BLaER1 (cell line): ENCODE measurements at regions not wholly inside any gene's neighbourhood (a gene's known extent, or its start where the extent isn't known, plus 50 kb on each side); places are given as distances from the start of the nearest gene placed in this dataset.

Experiments used
- H3K27ac ChIP-seq: shearing (Covaris generic); formaldehyde crosslinking; 2 replicates; pipeline ENCODE4 v1.8.1; 2022
- H3K27me3 ChIP-seq: shearing (Covaris generic); formaldehyde crosslinking; 2 replicates; pipeline ENCODE4 v1.8.1; 2022
- H3K36me3 ChIP-seq: shearing (Covaris generic); formaldehyde crosslinking; 2 replicates; pipeline ENCODE4 v1.8.1; 2022
- H3K4me1 ChIP-seq: shearing (Covaris generic); formaldehyde crosslinking; 2 replicates; pipeline ENCODE4 v1.8.1; 2022
- H3K4me2 ChIP-seq: shearing (Covaris generic); formaldehyde crosslinking; 2 replicates; pipeline ENCODE4 v1.8.1; 2022
- H3K4me3 ChIP-seq: shearing (Covaris generic); formaldehyde crosslinking; 2 replicates; pipeline ENCODE4 v1.8.1; 2022
- H3K9ac ChIP-seq: shearing (Covaris generic); formaldehyde crosslinking; 2 replicates; pipeline ENCODE4 v1.8.1; 2022
- H3K9me3 ChIP-seq: shearing (Covaris generic); formaldehyde crosslinking; 2 replicates; pipeline ENCODE4 v1.8.1; 2022
- H4K20me1 ChIP-seq: shearing (Covaris generic); formaldehyde crosslinking; 2 replicates; pipeline ENCODE4 v1.8.1; 2022
- Cebpa-rat ChIP-seq: shearing (Covaris generic); IDR thresholded peaks from 2 replicates; pipeline ENCODE4 v1.8.1; 2022

GRCh38 chrX:39721566-39722279 is 376.0 kb downstream of the BCOR start:
- TF ChIP-seq Cebpa-rat = no peak
- no peaks in the 10 kb centered on the region for H3K27me3 ChIP-seq

DNA sequence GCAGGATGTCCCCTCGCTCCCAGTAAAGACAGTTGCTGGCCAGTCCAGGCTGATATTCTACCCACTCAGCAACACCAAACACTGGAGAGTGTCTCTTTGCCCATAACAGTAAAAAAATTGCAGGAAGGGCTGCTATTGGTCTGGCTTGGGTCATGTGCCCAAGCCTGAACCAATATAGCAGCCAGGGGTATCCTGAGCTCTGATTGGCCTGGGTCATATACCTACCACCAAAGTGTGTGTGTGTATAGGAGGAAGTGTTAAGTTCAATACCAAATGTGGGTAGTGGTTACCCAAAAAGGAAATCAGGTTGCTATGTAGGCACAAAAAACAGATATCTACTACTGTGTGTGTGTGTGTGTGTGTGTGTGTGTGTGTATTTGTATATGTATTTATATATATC is 373.2 kb downstream of the BCOR start:
- Histone ChIP-seq H3K9ac (no peak overlapping the region), H3K9me3 (no peaks in the 10 kb centered on the region), H3K4me1 (peaks cover under 1% of the 10 kb centered on the region; the same call in 1 of the 2 replicates), H4K20me1 (no peaks in the 10 kb centered on the region), H3K36me3 (no peaks in the 10 kb centered on the region), H3K27ac (no peak overlapping the region), H3K4me3 (no peak overlapping the region), H3K27me3 (no peaks in the 10 kb centered on the region), H3K4me2 (no peak overlapping the region)
- TF ChIP-seq Cebpa-rat = no peak

More at GRCh38 chrX:39721566-39722279, 376.0 kb downstream of the BCOR start:
- Histone ChIP-seq H3K4me3 (no peak overlapping the region), H3K9me3 (no peaks in the 10 kb centered on the region), H3K36me3 (no peaks in the 10 kb centered on the region), H3K27ac (no peak overlapping the region), H3K4me2 (no peak overlapping the region), H3K4me1 (no peaks in the 10 kb centered on the region), H3K9ac (no peak overlapping the region), H4K20me1 (no peaks in the 10 kb centered on the region)

GRCh38 chrX:39725114-39725513 is 372.6 kb downstream of the BCOR start:
- TF ChIP-seq Cebpa-rat = no peak
- H3K27me3 ChIP-seq = no peaks in the 10 kb centered on the region
- peaks cover 7% of the 10 kb centered on the region for H3K4me1 ChIP-seq
- H4K20me1 ChIP-seq = no peaks in the 10 kb centered on the region
- no peak overlapping the region for H3K27ac ChIP-seq
- H3K4me3 ChIP-seq = no peak overlapping the region
- no peak overlapping the region for H3K4me2 ChIP-seq
- no peaks in the 10 kb centered on the region for H3K36me3 ChIP-seq
- H3K9me3 ChIP-seq = no peaks in the 10 kb centered on the region
- no peak overlapping the region for H3K9ac ChIP-seq

- TF ChIP-seq Cebpa-rat = no peak
- peaks cover 16% of the 10 kb centered on the region for H3K4me1 ChIP-seq
- no peaks in the 10 kb centered on the region for H3K9me3 ChIP-seq
- no peaks in the 10 kb centered on the region for H3K27me3 ChIP-seq
- no peak overlapping the region for H3K4me3 ChIP-seq
- no peak overlapping the region for H3K4me2 ChIP-seq
- no peaks in the 10 kb centered on the region for H4K20me1 ChIP-seq
- H3K9ac ChIP-seq = no peak overlapping the region
- no peak overlapping the region for H3K27ac ChIP-seq
- H3K36me3 ChIP-seq = no peaks in the 10 kb centered on the region
Measured at GRCh38 chrX:39725928-39726619, 371.7 kb downstream of the BCOR start.

DNA sequence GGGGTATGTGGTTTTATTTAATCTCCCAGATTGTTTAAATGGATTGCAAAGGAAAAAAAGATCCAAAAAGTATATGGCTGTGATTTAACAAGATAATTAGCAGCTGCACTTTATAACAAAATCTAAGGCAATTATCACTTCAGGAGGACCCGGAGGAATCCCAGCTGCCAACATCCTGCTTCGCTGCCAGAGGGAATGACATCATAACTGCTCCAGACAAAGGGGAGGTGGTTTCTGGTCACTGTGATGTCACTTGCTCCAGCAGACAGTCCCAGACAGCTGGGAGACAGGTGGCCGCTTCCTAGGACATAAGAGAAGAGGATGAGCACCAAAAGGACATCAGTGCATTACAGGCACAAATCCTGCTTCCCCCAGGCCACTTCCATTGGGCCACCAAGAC is 371.0 kb downstream of the BCOR start:
- H3K9ac ChIP-seq = no peak overlapping the region

GRCh38 chrX:39728025-39728424 is 369.7 kb downstream of the BCOR start:
- H3K27me3 ChIP-seq = no peaks in the 10 kb centered on the region
- no peaks in the 10 kb centered on the region for H3K9me3 ChIP-seq
- H4K20me1 ChIP-seq = no peaks in the 10 kb centered on the region
- no peak overlapping the region for H3K4me3 ChIP-seq
- H3K4me1 ChIP-seq = peaks cover 24% of the 10 kb centered on the region
- TF ChIP-seq Cebpa-rat = no peak
- H3K36me3 ChIP-seq = no peaks in the 10 kb centered on the region
- H3K4me2 ChIP-seq = no peak overlapping the region
- no peak overlapping the region for H3K27ac ChIP-seq
- no peak overlapping the region for H3K9ac ChIP-seq

More for the DNA sequence above, 371.0 kb downstream of the BCOR start:
- no peaks in the 10 kb centered on the region for H3K36me3 ChIP-seq
- no peak overlapping the region for H3K27ac ChIP-seq
- no peaks in the 10 kb centered on the region for H4K20me1 ChIP-seq
- no peaks in the 10 kb centered on the region for H3K9me3 ChIP-seq
- no peak for TF ChIP-seq Cebpa-rat
- no peaks in the 10 kb centered on the region for H3K27me3 ChIP-seq
- H3K4me1 ChIP-seq = peaks cover 23% of the 10 kb centered on the region
- no peak overlapping the region for H3K4me3 ChIP-seq
- no peak overlapping the region for H3K4me2 ChIP-seq

DNA sequence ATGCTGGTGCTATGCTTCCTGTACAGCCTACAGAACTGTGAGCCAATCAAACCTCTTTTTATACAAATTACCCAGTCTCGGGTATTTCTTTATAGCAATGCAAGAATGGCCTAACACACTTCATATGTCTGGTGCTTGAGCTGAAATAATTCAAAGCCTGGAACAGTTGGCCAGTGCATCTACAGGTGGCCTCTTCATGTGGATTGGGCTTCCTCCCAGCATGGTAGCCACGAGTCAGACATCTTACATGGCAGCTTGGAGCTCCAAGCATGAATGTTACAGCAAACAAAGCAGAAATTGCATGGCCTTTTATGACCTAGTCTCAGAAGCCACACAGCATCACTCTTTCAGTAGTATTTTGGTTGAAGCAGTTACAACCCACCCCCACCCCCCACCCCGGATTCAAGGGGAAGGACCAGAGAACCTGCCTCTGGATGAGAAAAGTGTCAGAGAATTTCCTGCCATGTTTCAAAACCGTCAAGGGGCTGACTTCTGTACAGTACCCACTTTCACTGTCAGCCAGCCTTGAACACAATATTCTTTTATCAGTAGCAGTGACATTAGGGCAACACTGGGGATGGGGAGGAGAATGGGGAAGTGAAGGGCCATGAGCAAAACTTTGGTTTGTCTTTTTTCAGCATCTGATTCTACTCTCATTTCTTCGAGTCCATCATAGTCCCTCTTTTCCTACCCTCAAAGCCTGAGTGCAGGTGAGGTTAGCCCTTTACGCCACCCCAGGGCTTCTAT is 368.7 kb downstream of the BCOR start:
- Histone ChIP-seq H3K4me3 (no peak overlapping the region), H3K4me1 (peaks cover 24% of the 10 kb centered on the region), H3K9me3 (no peaks in the 10 kb centered on the region), H4K20me1 (no peaks in the 10 kb centered on the region), H3K9ac (no peak overlapping the region), H3K27me3 (no peaks in the 10 kb centered on the region), H3K36me3 (no peaks in the 10 kb centered on the region), H3K27ac (no peak overlapping the region), H3K4me2 (peak overlapping the region; percentile 62; the same call in 1 of the 2 replicates)
- TF ChIP-seq Cebpa-rat = no peak

DNA sequence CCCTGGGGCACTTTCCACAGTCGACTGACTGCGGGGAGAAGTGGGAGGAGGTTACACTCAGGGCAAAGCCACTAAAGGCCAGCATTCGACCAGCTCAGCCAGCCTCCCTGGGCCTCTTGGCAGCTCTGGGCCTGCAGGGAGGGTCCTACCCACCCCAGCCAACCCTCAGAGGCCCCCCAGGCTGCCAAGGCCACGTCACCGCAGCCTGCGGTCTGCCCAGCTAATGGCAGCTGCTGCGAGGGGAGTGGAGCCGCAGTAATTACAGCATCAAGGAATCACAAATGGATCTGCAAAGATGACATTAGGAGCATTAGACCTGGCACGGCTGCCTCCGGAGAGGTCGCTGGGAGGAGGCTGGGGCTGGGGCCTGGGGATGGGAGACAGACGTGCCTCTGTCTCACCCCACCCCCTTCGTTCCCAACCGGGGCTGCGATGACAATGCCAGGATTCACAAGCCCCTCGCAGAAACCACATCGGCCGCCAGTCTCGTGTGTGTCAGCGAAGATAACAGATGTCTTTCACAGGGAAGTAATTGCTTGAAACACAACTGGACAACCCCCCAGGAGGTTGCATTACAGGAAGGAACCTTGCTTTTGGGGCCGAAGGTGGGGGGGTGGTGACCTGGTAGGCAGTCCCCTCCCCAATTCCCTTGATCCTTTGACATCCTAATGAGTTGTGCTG is 367.6 kb downstream of the BCOR start:
- Histone ChIP-seq H3K4me2 (peak overlapping the region; percentile 62), H4K20me1 (no peaks in the 10 kb centered on the region), H3K9me3 (no peaks in the 10 kb centered on the region), H3K9ac (no peak overlapping the region), H3K4me1 (peaks cover 24% of the 10 kb centered on the region), H3K27me3 (no peaks in the 10 kb centered on the region), H3K27ac (no peak overlapping the region), H3K36me3 (no peaks in the 10 kb centered on the region), H3K4me3 (no peak overlapping the region)
- TF ChIP-seq Cebpa-rat = no peak; the same call in 1 of the 2 replicates

DNA sequence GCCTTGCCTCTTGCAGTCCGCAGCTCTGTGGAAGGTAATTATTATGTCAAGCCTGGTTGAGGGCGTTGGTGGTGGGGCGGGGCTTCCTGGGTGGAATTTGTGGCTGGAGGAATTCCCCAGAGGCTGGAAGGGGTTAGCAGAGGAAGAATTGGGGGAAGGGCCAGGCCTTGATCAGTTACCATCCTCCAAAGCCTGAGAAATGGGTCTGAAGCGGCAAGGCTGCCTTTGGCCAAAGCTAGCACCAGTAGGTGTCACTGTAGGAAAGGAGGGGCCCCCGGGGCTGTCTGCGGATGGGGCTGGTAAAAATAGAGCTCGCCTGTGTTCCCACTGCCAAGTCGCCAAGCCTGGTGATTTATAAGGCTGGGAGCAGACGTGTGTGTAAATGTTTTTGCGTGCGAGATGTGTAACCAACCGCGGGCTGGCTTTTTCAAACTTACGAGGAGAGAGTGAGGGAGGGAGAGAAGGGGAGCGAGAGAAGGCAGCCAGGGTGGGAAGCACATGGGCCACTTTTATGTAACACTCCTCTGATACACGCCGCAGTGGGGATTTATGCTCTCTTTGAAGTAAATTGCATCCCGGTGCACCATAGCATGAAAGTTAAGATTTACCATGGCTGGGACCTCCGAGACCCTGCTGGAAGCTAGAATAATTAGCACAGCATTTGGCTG is 367.0 kb downstream of the BCOR start:
- Histone ChIP-seq H3K9ac (no peak overlapping the region), H3K4me1 (peaks cover 28% of the 10 kb centered on the region), H3K27ac (no peak overlapping the region), H3K27me3 (no peaks in the 10 kb centered on the region), H3K36me3 (no peaks in the 10 kb centered on the region), H3K4me2 (peak overlapping the region; percentile 62), H3K9me3 (no peaks in the 10 kb centered on the region), H3K4me3 (no peak overlapping the region), H4K20me1 (no peaks in the 10 kb centered on the region)
- TF ChIP-seq Cebpa-rat = no peak; the same call in 1 of the 2 replicates
